HUES48 (cell line): ENCODE measurements at regions not wholly inside any gene's neighbourhood (a gene's known extent, or its start where the extent isn't known, plus 50 kb on each side); places are given as distances from the start of the nearest gene placed in this dataset.

Experiments used
- H3K27ac ChIP-seq: one replicate; pipeline ENCODE4 v1.7.0; 2013; ENCODE audit warnings: low read depth, low read length, inconsistent platforms
- H3K27me3 ChIP-seq: 2 replicates; pipeline ENCODE4 v1.6.1; 2013; ENCODE audit warnings: mild to moderate bottlenecking, low read length; ENCODE audit not compliant: control insufficient read depth, insufficient read depth
- H3K36me3 ChIP-seq: 2 replicates; pipeline ENCODE4 v1.6.1; 2013; ENCODE audit warnings: low read length; ENCODE audit not compliant: control insufficient read depth, insufficient read depth
- H3K4me1 ChIP-seq: 2 replicates; pipeline ENCODE4 v1.6.1; 2013; ENCODE audit warnings: mild to moderate bottlenecking, low read length; ENCODE audit not compliant: control insufficient read depth, insufficient read depth
- H3K4me3 ChIP-seq: 2 replicates; pipeline ENCODE4 v1.5.1; 2013; ENCODE audit warnings: mild to moderate bottlenecking, low read depth, low read length
- H3K9ac ChIP-seq: 2 replicates; pipeline ENCODE4 v1.6.1; 2013; ENCODE audit warnings: mild to moderate bottlenecking, low read depth, low read length, moderate library complexity
- H3K9me3 ChIP-seq: 2 replicates; pipeline ENCODE4 v1.6.1; 2013; ENCODE audit warnings: low read length; ENCODE audit not compliant: control insufficient read depth, insufficient read depth

- H3K4me3 ChIP-seq = no peak overlapping the region
- H3K4me1 ChIP-seq = no peaks in the 10 kb centered on the region
- H3K9ac ChIP-seq = no peak overlapping the region
- no peak overlapping the region for H3K27ac ChIP-seq
- no peaks in the 10 kb centered on the region for H3K27me3 ChIP-seq
- H3K36me3 ChIP-seq = no peaks in the 10 kb centered on the region
- H3K9me3 ChIP-seq = no peaks in the 10 kb centered on the region
These were observed 247.9 kb upstream of the PCDH10 start for GRCh38 chr4:132901224-132901623.

GRCh38 chr4:132910229-132910748 lies 238.8 kb upstream of the PCDH10 start:
- Histone ChIP-seq H3K4me3 (no peak overlapping the region), H3K27ac (no peak overlapping the region), H3K4me1 (no peaks in the 10 kb centered on the region), H3K36me3 (no peaks in the 10 kb centered on the region), H3K9ac (no peak overlapping the region), H3K9me3 (no peaks in the 10 kb centered on the region), H3K27me3 (no peaks in the 10 kb centered on the region)

GRCh38 chr4:132918096-132918495 lies 231.0 kb upstream of the PCDH10 start:
- Histone ChIP-seq H3K9me3 (no peaks in the 10 kb centered on the region), H3K4me1 (no peaks in the 10 kb centered on the region)

GRCh38 chr4:132923516-132923915 lies 225.6 kb upstream of the PCDH10 start:
- no peaks in the 10 kb centered on the region for H3K9me3 ChIP-seq
- H3K36me3 ChIP-seq = no peaks in the 10 kb centered on the region
- no peaks in the 10 kb centered on the region for H3K27me3 ChIP-seq
- no peak overlapping the region for H3K27ac ChIP-seq
- no peak overlapping the region for H3K9ac ChIP-seq
- H3K4me1 ChIP-seq = no peaks in the 10 kb centered on the region
- H3K4me3 ChIP-seq = no peak overlapping the region

More at GRCh38 chr4:132918096-132918495, 231.0 kb upstream of the PCDH10 start:
- Histone ChIP-seq H3K4me3 (no peak overlapping the region), H3K36me3 (no peaks in the 10 kb centered on the region), H3K27ac (no peak overlapping the region), H3K9ac (no peak overlapping the region), H3K27me3 (no peaks in the 10 kb centered on the region)

GRCh38 chr4:132934911-132935310 lies 214.2 kb upstream of the PCDH10 start:
- Histone ChIP-seq H3K4me1 (peaks cover 11% of the 10 kb centered on the region), H3K27ac (peak overlapping the region; percentile 49), H3K9me3 (no peaks in the 10 kb centered on the region), H3K27me3 (no peaks in the 10 kb centered on the region), H3K9ac (no peak overlapping the region), H3K36me3 (no peaks in the 10 kb centered on the region), H3K4me3 (no peak overlapping the region)

GRCh38 chr4:132955146-132955545 lies 193.9 kb upstream of the PCDH10 start:
- Histone ChIP-seq H3K27ac (no peak overlapping the region), H3K4me1 (peaks cover 25% of the 10 kb centered on the region)

GRCh38 chr4:132956962-132957361 lies 192.1 kb upstream of the PCDH10 start:
- H3K4me3 ChIP-seq = no peak overlapping the region
- H3K9me3 ChIP-seq = peaks cover 19% of the 10 kb centered on the region
- H3K27me3 ChIP-seq = no peaks in the 10 kb centered on the region
- no peaks in the 10 kb centered on the region for H3K36me3 ChIP-seq
- H3K9ac ChIP-seq = no peak overlapping the region
- no peak overlapping the region for H3K27ac ChIP-seq
- peaks cover 25% of the 10 kb centered on the region for H3K4me1 ChIP-seq

More at GRCh38 chr4:132955146-132955545, 193.9 kb upstream of the PCDH10 start:
- peaks cover 11% of the 10 kb centered on the region for H3K9me3 ChIP-seq
- no peak overlapping the region; the same call in 1 of the 2 replicates for H3K4me3 ChIP-seq
- no peak overlapping the region for H3K9ac ChIP-seq
- no peaks in the 10 kb centered on the region for H3K27me3 ChIP-seq
- no peaks in the 10 kb centered on the region for H3K36me3 ChIP-seq

- H3K4me1 ChIP-seq = peaks cover 25% of the 10 kb centered on the region
- H3K9me3 ChIP-seq = peaks cover 19% of the 10 kb centered on the region
- no peaks in the 10 kb centered on the region for H3K36me3 ChIP-seq
- no peak overlapping the region for H3K4me3 ChIP-seq
- no peaks in the 10 kb centered on the region for H3K27me3 ChIP-seq
- no peak overlapping the region for H3K9ac ChIP-seq
- no peak overlapping the region for H3K27ac ChIP-seq
These were observed 190.4 kb upstream of the PCDH10 start for GRCh38 chr4:132958457-132959263.

- H3K4me3 ChIP-seq = no peak overlapping the region
These were observed 167.5 kb upstream of the PCDH10 start for GRCh38 chr4:132981611-132982010.

GRCh38 chr4:132982151-132982550 lies 166.9 kb upstream of the PCDH10 start:
- Histone ChIP-seq H3K9ac (no peak overlapping the region), H3K27me3 (no peaks in the 10 kb centered on the region), H3K9me3 (no peaks in the 10 kb centered on the region), H3K4me3 (no peak overlapping the region), H3K36me3 (no peaks in the 10 kb centered on the region), H3K27ac (peak overlapping the region; percentile 85), H3K4me1 (peaks cover 25% of the 10 kb centered on the region)

More at GRCh38 chr4:132981611-132982010, 167.5 kb upstream of the PCDH10 start:
- H3K36me3 ChIP-seq = no peaks in the 10 kb centered on the region
- H3K27ac ChIP-seq = peak overlapping the region; percentile 85
- H3K9me3 ChIP-seq = no peaks in the 10 kb centered on the region
- H3K9ac ChIP-seq = no peak overlapping the region
- H3K4me1 ChIP-seq = peaks cover 25% of the 10 kb centered on the region
- no peaks in the 10 kb centered on the region for H3K27me3 ChIP-seq

- Histone ChIP-seq H3K36me3 (no peaks in the 10 kb centered on the region), H3K4me1 (0 out of 2 replicates have a peak, but pooled peaks cover 5% of the 10 kb centered on the region), H3K9ac (no peak overlapping the region), H3K27ac (no peak overlapping the region), H3K4me3 (no peak overlapping the region), H3K27me3 (no peaks in the 10 kb centered on the region), H3K9me3 (no peaks in the 10 kb centered on the region)
These were observed 158.0 kb upstream of the PCDH10 start for GRCh38 chr4:132991111-132991510.
